ENCODE measurements at regions not wholly inside any gene's neighbourhood (a gene's known extent, or its start where the extent isn't known, plus 50 kb on each side); places are given as distances from the start of the nearest gene placed in this dataset.

- no peaks in the 10 kb centered on the region for H3K4me1 ChIP-seq
- DNase-seq = no peak
- TF ChIP-seq POLR2AphosphoS5 (IDR thresholded peaks at IDR 0.05) (no peak), EP300 (IDR thresholded peaks at IDR 0.05) (no peak), CTCF (IDR thresholded peaks at IDR 0.05) (no peak), POLR2A (IDR thresholded peaks at IDR 0.05) (no peak)
- 11 to 62% methylated on average over 3 of the region's 3 CpGs for WGBS, 2 donors
- intact Hi-C loops (cut with DNase I) = no loop called here
- H3K36me3 ChIP-seq = no peaks in the 10 kb centered on the region
- H3K27ac ChIP-seq = no peak overlapping the region
- no peak overlapping the region for H3K4me3 ChIP-seq
- no peaks in the 10 kb centered on the region for H3K27me3 ChIP-seq
- H3K9me3 ChIP-seq = no peaks in the 10 kb centered on the region
Observed at GRCh38 chr2:155947069-155947468, 385.5 kb downstream of the NR4A2 start.

- 0% methylated on average over 1 of the region's 1 CpG for WGBS, 2 donors
- TF ChIP-seq POLR2A (IDR thresholded peaks at IDR 0.05) (no peak), EP300 (IDR thresholded peaks at IDR 0.05) (no peak), POLR2AphosphoS5 (IDR thresholded peaks at IDR 0.05) (no peak), CTCF (IDR thresholded peaks at IDR 0.05) (no peak)
- Histone ChIP-seq H3K27me3 (no peaks in the 10 kb centered on the region), H3K4me1 (no peaks in the 10 kb centered on the region), H3K27ac (no peak overlapping the region), H3K36me3 (no peaks in the 10 kb centered on the region), H3K4me3 (no peak overlapping the region), H3K9me3 (no peaks in the 10 kb centered on the region)
- DNase-seq = no peak
- intact Hi-C loops (cut with DNase I) = no loop called here
Observed at GRCh38 chr2:155944218-155944617, 388.3 kb downstream of the NR4A2 start.

- WGBS, 2 donors = 65 to 73% methylated on average over 1 of the region's 1 CpG
- Histone ChIP-seq H3K4me1 (no peaks in the 10 kb centered on the region), H3K36me3 (no peaks in the 10 kb centered on the region), H3K27me3 (no peaks in the 10 kb centered on the region), H3K4me3 (no peak overlapping the region), H3K9me3 (peaks cover 0 to 4% (median 2%) of the 10 kb centered on the region in 4 donors), H3K27ac (no peak overlapping the region)
- no peak for DNase-seq
- intact Hi-C loops (cut with DNase I) = no loop called here
- TF ChIP-seq EP300 (IDR thresholded peaks at IDR 0.05) (no peak), POLR2A (IDR thresholded peaks at IDR 0.05) (no peak), POLR2AphosphoS5 (IDR thresholded peaks at IDR 0.05) (no peak), CTCF (IDR thresholded peaks at IDR 0.05) (no peak)
Observed at GRCh38 chr2:155930312-155930711, 402.2 kb downstream of the NR4A2 start.

GRCh38 chr2:155917380-155917779 lies 415.1 kb downstream of the NR4A2 start:
- TF ChIP-seq EP300 (IDR thresholded peaks at IDR 0.05) = no peak
- no peak for TF ChIP-seq POLR2A (IDR thresholded peaks at IDR 0.05)
- TF ChIP-seq POLR2AphosphoS5 (IDR thresholded peaks at IDR 0.05) = no peak
- TF ChIP-seq CTCF (IDR thresholded peaks at IDR 0.05) = no peak
- DNase-seq = no peak
- Histone ChIP-seq H3K4me1 (no peaks in the 10 kb centered on the region), H3K27ac (no peak overlapping the region), H3K4me3 (no peak overlapping the region), H3K27me3 (no peaks in the 10 kb centered on the region), H3K36me3 (no peaks in the 10 kb centered on the region), H3K9me3 (no peaks in the 10 kb centered on the region)
- 84 to 88% methylated on average over 1 of the region's 1 CpG for WGBS, 2 donors
- intact Hi-C loops (cut with DNase I) = no loop called here

- H3K27ac ChIP-seq = no peak overlapping the region
- no peak overlapping the region for H3K4me3 ChIP-seq
- no peak for DNase-seq
- no peaks in the 10 kb centered on the region for H3K36me3 ChIP-seq
- H3K4me1 ChIP-seq = no peaks in the 10 kb centered on the region
- no peaks in the 10 kb centered on the region for H3K9me3 ChIP-seq
- TF ChIP-seq CTCF (IDR thresholded peaks at IDR 0.05) (no peak), EP300 (IDR thresholded peaks at IDR 0.05) (no peak), POLR2A (IDR thresholded peaks at IDR 0.05) (no peak), POLR2AphosphoS5 (IDR thresholded peaks at IDR 0.05) (no peak)
- no peaks in the 10 kb centered on the region for H3K27me3 ChIP-seq
- intact Hi-C loops (cut with DNase I) = no loop called here
Observed at GRCh38 chr2:155913356-155913755, 419.2 kb downstream of the NR4A2 start.

All from sigmoid colon (tissue), 6 donors.